Inferior parietal cortex (tissue), 1 donor: ENCODE measurements at regions not wholly inside any gene's neighbourhood (a gene's known extent, or its start where the extent isn't known, plus 50 kb on each side); places are given as distances from the start of the nearest gene placed in this dataset.
A peak's percentile ranks its signal among the peaks of the same experiment; 100 is the strongest.

Experiments
- DNase-seq: peaks from one replicate; pipeline ENCODE4 v3.0.0-alpha.2; 2016; ENCODE audit errors: extremely low spot score

DNA sequence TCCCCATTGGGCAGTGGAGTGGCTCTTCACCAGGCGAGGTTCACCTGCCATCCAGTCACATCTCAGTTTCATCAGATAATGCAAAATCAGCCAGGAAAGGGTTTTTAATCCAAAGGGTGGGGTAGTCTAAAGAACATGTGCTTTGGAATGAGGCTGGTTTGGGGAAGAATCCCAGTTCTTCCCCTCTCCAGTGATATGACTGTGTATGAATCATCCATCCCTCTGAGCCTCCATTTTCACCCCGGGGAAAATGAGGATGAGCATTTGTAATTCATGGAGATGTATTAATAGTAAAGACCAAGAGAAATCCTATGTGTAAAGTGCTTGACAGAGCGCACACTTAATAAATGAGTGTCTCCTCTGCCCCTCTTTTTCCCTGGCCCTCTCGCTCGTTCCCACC is 215.1 kb upstream of the FGGY start:
- DNase-seq = no peak

- no peak for DNase-seq
These were observed 212.7 kb upstream of the FGGY start for GRCh38 chr1:59083946-59084865.

DNA sequence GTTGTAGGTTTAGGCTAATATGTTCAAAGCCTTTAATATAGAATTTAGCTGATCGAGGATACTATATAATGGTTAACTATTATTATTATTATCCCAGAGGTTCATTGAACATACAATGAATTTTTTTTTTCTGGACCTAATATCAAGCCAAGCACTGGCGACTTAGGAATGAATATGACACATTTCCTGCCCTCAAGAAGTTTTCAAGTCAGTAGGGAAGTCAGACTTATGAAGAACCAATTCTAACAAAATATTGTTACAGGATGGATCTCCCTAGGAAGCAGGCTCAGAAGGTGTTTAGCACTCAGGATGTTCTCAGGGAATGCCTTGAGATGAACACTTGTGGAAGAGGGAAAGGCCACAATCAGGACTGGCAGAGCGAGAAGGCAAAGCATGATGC is 211.8 kb upstream of the FGGY start:
- DNase-seq = no peak

GRCh38 chr1:59089036-59089798 is 207.7 kb upstream of the FGGY start:
- DNase-seq = no peak

DNA sequence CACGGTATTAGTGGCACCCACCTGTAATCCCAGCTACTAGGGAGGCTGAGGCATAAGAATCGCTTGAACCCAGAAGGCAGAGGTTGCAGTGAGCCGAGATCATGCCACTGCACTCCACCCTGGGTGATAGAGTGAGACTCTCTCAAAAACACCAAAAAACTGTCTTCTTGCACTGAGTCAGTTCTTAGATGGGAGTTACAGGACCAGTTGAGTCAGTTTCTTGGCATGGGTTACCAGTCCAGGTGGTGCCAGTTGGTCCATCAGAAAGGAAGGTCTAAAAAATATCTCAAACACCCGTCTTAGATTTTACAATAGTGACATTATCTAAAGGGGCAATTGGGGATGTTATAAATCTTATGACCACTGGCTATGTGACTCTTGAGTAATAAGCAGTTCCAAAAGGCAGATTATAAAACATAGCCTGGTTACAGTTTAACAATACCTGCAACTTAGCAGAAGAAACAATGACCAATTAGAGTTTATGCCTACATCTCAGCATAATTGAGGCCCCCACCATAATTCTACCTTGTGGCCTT is 206.9 kb upstream of the FGGY start:
- no peak for DNase-seq

DNA sequence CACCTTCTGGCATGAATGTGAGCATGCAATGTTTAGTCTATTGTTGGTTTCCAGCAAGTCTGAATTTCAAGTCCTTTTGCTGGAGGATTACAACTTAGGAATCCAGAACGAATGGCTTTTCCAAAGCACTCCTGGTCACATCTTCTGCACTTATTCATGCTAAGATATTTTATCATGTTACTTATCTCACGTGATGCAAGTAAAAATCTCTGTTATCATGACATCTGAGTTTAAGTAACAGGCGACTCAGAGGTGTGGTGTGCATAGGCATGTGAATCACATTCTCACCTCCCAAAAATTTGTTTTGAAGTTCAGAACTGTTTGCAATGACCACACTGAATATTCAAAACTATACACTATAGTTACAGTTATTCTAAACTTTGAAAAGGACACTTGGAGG is 204.8 kb upstream of the FGGY start:
- no peak for DNase-seq

GRCh38 chr1:59094001-59094400 is 202.9 kb upstream of the FGGY start:
- DNase-seq = no peak

GRCh38 chr1:59096501-59096900 is 200.4 kb upstream of the FGGY start:
- no peak for DNase-seq

DNA sequence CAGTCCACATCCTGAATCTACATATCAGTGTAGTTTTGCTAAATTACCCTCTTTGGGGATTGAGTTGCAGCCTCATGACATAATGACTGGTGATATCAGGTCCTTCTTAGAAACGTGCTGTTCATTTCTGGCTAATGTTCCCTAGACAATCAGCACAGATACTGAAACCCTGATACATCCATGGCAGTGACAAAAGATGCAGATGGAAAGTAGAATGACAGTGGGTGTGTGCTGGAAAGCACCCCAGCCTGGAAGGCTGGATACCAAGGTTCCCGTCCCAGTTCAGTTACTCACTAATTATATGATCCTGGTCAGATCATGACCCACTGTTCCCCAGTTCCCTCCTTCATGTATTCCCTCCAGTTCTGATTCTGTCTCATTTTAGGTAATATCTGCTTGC is 198.2 kb upstream of the FGGY start:
- DNase-seq = no peak

GRCh38 chr1:59100708-59101374 is 196.1 kb upstream of the FGGY start:
- no peak for DNase-seq

GRCh38 chr1:59101518-59101917 is 195.4 kb upstream of the FGGY start:
- DNase-seq = no peak

DNA sequence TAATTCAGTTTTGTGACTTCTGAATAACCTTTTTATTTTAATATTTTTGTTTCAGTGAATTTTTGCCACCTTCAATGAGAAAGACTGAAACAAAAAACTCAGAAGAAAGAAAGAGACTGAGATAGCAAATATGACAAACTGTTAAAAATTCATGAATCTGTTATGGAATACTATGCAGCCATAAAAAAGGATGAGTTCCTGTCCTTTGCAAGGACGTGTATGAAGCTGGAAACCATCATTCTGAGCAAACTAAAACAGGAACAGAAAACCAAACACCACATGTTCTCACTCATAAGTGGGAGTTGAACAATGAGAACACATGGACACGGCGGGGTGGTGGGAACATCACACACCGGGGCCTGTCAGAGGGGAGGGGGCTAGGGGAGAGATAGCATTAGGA is 193.4 kb upstream of the FGGY start:
- DNase-seq = no peak

- DNase-seq = no peak
These were observed 192.6 kb upstream of the FGGY start for GRCh38 chr1:59104191-59104760.

DNA sequence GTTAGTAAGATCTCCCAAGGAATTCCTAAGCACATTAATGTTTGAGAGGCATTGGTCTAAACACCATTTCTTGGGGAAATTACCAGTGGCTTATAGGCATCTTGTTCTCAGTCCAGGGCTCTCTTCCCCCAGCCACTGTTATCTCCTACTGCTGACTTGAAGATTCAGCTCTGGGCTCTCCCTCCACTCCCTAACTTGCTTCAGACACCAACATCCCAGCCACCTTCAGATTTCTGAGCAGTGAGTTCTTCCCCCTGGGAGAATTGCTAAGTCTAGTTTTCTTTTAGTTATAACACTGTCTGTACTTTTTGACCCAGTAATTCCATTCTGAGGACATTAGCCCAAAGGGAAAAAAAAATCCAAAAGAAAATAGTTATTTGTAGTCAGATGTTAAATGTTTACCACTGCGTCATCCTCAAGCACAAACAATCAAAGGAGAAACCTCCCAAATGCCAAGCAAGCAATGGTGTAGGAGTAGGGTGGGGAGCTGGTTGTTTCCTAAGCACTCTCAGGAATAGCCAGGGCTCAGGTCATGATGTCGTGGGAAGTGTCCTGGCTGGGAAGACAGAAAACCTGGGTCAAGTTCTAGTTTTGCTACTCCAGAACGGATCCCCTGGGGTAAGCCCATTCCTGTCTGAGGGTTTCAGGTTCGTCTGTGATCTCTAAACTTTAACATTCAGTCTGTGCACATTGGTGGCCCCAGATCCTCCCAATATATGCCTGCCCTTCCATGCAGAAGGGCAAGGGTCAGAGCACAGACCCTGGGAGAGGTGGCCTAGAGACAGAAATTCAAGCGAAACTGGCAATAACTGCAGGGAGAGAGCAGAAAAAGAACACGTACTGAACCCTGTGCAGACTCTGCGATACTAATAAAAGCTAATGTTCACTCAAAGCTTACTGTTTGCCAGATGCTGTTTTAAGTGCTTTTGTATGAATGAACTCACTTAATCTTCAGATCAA is 191.1 kb upstream of the FGGY start:
- no peak for DNase-seq

GRCh38 chr1:59107516-59107915 is 189.4 kb upstream of the FGGY start:
- DNase-seq = peak; percentile 24

GRCh38 chr1:59107916-59108315 is 189.0 kb upstream of the FGGY start:
- DNase-seq = no peak

DNA sequence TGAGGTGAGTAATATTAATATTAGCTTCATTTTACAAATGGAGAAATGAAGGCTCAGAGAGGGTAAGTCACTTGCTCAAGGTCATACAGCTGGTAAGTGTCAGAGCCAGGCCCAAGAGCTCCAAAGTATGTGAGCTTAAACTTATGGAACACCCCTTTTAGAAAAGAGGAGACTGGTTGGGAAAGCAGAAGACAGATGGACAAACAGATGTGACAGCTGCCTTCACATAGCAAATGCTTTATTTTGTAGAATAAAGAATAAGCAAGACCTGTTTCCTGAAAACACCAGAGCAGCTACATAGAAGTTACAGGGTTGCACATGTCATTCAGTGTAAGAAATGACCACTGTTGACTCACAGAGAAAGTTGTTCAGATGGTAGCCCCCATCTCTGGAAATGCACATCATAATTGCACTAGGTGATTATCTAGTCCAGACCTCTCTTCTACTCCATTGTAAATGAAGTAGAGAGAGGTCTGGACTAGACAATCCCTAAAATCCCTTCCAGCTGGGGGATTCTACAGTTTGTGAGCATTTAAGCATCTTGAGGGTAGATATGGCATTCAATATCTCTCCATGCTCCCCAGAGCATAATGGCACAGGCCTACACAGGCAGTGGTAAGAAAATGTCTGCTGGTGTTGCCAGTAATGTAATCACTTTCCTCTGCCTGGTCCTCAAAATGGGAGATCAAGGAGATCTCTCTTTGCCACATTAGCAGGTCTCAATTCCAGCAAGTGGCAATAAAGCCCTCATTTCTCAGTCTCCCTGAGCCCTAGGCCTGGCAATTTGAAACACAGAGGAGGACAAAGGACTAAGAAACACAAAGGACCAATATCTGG is 188.2 kb upstream of the FGGY start:
- DNase-seq = no peak

GRCh38 chr1:59110271-59110670 is 186.6 kb upstream of the FGGY start:
- DNase-seq = no peak

DNA sequence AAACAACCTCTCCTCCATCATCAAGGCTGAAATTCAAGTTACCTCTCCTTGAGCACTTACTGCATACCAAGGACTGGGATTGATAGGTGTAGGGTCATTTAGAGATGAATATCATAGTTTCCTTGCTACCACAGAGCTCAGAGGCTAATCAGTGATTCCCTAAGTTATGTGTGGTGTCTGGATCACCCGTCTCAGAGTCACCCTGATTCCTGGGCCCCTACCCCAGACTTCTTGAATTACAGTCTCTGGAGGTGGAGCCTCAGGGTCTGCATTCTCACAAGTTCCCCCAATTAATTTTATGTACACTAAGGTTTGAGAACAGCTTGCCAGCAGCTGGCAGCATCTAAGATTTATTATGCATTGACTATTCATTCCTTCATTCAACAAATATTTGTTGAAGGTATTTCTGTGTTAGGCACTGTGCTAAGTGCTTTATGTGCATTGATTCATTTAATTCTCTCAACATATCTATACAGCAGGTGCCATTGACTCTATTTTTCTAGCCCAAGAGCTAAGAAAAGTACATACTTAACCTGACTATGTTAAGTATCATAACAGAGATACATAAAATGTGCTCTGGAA is 182.9 kb upstream of the FGGY start:
- no peak for DNase-seq
